ENCODE measurements at regions not wholly inside any gene's neighbourhood (a gene's known extent, or its start where the extent isn't known, plus 50 kb on each side); places are given as distances from the start of the nearest gene placed in this dataset.

DNA sequence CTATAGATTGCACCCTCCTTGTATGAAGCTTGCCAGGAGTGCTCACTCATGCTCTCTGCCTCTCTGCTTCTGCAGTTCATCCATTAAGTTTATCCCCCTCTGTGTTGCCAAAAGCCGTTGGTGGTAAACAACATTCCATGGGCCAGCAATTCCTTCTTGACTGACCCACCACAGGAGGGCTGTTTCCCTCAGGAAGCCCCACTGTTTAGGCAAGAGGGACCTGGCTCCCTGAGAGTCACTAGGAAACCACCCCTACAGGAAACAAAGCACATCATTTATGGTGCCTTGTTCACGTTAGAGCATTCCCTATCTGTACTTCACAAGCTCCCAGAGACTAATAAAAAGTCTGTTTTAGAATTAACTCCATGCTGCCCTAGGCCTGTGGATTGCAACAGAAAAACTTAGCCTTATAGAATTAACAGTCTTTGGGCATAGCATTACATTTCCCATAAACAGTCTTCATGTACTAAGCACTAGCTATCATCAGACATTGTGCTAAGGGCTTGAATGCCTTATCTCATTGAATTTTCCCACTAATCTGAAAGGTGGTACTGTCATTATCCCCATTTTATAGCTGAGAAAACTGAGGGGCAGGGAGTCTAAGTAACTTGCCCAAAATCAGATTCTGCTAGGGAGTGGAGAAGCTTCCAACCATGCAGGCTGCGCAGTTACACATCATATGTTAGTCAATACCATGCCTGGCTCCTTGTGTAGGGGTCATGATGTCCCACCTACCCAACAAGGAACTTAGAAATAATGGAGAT lies 149.9 kb downstream of the SHQ1 start:
- WGBS, 2 donors = 54 to 56% methylated on average over 3 of the region's 3 CpGs
- Histone ChIP-seq H3K4me3 (no peak overlapping the region), H3K9me3 (no peaks in the 10 kb centered on the region), H3K27ac (no peak overlapping the region), H3K27me3 (no peaks in the 10 kb centered on the region), H3K36me3 (ENCODE audit: low read depth, missing control alignments) (no peaks in the 10 kb centered on the region), H3K4me1 (no peaks in the 10 kb centered on the region)
- DNase-seq = no peak
- intact Hi-C loops (cut with DNase I; ENCODE audit: low total_unique reads) = no loop called here
- TF ChIP-seq, protein P1, sequence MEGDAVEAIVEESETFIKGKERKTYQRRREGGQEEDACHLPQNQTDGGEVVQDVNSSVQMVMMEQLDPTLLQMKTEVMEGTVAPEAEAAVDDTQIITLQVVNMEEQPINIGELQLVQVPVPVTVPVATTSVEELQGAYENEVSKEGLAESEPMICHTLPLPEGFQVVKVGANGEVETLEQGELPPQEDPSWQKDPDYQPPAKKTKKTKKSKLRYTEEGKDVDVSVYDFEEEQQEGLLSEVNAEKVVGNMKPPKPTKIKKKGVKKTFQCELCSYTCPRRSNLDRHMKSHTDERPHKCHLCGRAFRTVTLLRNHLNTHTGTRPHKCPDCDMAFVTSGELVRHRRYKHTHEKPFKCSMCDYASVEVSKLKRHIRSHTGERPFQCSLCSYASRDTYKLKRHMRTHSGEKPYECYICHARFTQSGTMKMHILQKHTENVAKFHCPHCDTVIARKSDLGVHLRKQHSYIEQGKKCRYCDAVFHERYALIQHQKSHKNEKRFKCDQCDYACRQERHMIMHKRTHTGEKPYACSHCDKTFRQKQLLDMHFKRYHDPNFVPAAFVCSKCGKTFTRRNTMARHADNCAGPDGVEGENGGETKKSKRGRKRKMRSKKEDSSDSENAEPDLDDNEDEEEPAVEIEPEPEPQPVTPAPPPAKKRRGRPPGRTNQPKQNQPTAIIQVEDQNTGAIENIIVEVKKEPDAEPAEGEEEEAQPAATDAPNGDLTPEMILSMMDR (IDR thresholded peaks at IDR 0.05) = no peak
- TF ChIP-seq POLR2A (IDR thresholded peaks at IDR 0.05) = no peak

DNA sequence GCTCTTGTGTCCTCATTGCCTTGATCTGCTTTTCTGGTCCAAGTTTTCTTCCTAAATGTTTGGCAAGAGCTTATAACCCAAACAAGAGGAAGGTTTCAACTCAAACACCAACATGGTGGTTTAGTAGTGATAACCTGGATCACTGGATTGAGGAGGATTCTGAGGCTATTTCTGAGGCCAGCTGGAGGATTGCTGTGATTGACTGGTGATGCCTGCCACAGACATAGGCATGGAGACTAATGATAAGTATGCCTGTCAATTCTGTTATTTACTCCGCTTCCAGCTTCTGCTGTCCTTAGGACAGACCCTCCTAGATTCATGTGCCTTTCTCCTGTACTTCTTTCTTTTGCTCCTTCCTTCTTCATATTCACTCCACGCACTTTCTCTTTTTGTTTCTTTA lies 150.5 kb downstream of the SHQ1 start:
- H3K4me3 ChIP-seq = no peak overlapping the region
- TF ChIP-seq POLR2A (IDR thresholded peaks at IDR 0.05) = no peak
- TF ChIP-seq, protein P1 (IDR thresholded peaks at IDR 0.05) = no peak
- no peaks in the 10 kb centered on the region for H3K36me3 ChIP-seq (ENCODE audit: low read depth, missing control alignments)
- H3K9me3 ChIP-seq = no peaks in the 10 kb centered on the region
- intact Hi-C loops (cut with DNase I; ENCODE audit: low total_unique reads) = no loop called here
- H3K27ac ChIP-seq = no peak overlapping the region
- WGBS, 2 donors = 93 to 97% methylated on average over 2 of the region's 2 CpGs
- no peak for DNase-seq
- H3K4me1 ChIP-seq = no peaks in the 10 kb centered on the region
- H3K27me3 ChIP-seq = no peaks in the 10 kb centered on the region

DNA sequence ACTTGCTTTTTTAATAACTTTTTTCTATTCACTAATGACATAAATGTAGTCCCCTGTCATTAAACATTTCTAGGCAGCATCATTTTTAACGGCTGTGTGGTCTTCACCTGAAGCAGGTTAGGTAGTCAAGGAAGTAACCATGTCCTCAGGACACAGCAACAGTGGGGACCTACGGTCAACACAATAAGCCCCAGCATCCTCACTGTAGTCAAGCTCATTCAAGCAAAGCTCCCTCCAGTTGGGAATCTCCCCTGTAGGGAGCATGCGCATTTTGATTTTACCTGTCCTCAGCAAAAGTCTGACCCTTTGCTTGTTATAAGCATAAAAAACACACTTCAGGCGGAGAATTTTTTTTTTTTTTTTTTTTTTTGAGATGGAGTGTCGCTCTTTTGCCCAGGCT lies 151.4 kb downstream of the SHQ1 start:
- intact Hi-C loops (cut with DNase I; ENCODE audit: low total_unique reads) = no loop called here
- Histone ChIP-seq H3K27ac (no peak overlapping the region), H3K4me3 (no peak overlapping the region), H3K27me3 (no peaks in the 10 kb centered on the region), H3K4me1 (no peaks in the 10 kb centered on the region), H3K36me3 (ENCODE audit: low read depth, missing control alignments) (no peaks in the 10 kb centered on the region), H3K9me3 (no peaks in the 10 kb centered on the region)
- no peak for TF ChIP-seq POLR2A (IDR thresholded peaks at IDR 0.05)
- TF ChIP-seq, protein P1 (IDR thresholded peaks at IDR 0.05) = no peak
- 87 to 89% methylated on average over 5 of the region's 5 CpGs for WGBS, 2 donors
- no peak for DNase-seq

DNA sequence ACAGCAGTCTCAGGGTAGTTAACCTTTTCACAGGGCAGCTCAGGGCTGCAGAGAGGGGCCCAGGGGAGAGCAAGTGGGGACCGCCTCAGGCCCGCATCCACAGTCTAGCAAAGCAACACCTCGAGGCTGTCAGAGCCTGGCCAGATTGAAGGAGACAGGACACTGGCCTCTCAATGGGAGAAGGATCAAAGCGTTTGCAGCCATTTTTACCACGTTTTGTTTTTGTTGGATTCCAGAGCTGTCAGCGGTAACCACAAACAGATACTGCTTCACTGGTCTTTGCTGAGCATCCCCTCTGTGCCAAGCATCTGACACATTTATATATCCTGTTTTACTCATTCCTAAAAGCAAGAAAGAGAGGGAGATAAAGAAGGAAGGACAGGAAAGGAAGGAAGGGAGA lies 153.8 kb downstream of the SHQ1 start:
- no peaks in the 10 kb centered on the region for H3K27me3 ChIP-seq
- intact Hi-C loops (cut with DNase I; ENCODE audit: low total_unique reads) = no loop called here
- no peak overlapping the region for H3K4me3 ChIP-seq
- H3K27ac ChIP-seq = no peak overlapping the region
- WGBS, 2 donors = 61 to 69% methylated on average over 6 of the region's 6 CpGs
- no peak for DNase-seq
- no peaks in the 10 kb centered on the region for H3K4me1 ChIP-seq
- no peaks in the 10 kb centered on the region for H3K36me3 ChIP-seq (ENCODE audit: low read depth, missing control alignments)
- H3K9me3 ChIP-seq = no peaks in the 10 kb centered on the region
- TF ChIP-seq, protein P1 (IDR thresholded peaks at IDR 0.05) = no peak
- no peak for TF ChIP-seq POLR2A (IDR thresholded peaks at IDR 0.05)

DNA sequence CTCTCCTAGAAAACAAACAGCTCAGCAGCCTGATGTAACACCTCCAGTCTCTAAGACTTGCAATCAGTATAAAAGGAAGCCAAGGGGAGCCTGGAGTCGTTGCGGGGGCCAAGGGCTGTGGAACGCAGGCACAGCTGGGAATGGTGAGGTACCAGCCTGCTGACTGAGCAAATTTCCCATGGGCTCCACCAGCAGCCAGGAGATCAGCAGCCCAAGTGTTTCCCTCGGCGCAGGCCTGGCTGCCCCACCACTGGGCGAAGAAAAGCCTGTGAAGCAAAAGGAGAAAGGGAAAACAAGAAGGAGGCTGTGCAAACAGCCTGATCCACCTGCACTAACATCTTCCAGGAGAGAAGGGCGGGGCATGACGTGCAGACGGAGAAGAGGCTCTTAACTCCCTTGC lies 155.3 kb downstream of the SHQ1 start:
- Histone ChIP-seq H3K9me3 (no peaks in the 10 kb centered on the region), H3K4me1 (no peaks in the 10 kb centered on the region), H3K4me3 (no peak overlapping the region), H3K27me3 (no peaks in the 10 kb centered on the region), H3K36me3 (ENCODE audit: low read depth, missing control alignments) (no peaks in the 10 kb centered on the region), H3K27ac (no peak overlapping the region)
- 86 to 92% methylated on average over 9 of the region's 9 CpGs for WGBS, 2 donors
- intact Hi-C loops (cut with DNase I; ENCODE audit: low total_unique reads) = no loop called here
- TF ChIP-seq, protein P1 (IDR thresholded peaks at IDR 0.05) = no peak
- no peak for TF ChIP-seq POLR2A (IDR thresholded peaks at IDR 0.05)
- DNase-seq = no peak

All from testis (tissue), 2 donors.